ENCODE measurements at regions not wholly inside any gene's neighbourhood (a gene's known extent, or its start where the extent isn't known, plus 50 kb on each side); places are given as distances from the start of the nearest gene placed in this dataset.

DNA sequence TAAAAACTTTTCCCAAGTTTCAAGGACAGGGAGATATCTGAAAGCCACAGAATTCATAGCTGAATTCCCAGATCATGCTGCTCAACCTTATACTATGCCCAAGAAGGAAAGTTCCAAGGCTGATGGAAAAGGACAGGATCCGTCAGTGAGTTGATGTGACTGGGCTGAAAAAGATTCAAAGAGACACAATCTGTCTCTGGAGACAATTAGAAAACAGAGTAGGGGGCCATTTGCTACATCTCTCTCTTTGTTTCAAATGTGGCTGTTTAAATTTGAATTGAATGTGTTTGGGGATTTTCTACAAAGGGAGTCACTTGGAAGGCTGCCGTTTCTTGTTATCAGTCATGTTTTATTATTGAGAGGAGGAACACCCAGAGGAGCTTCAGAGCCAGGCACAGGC is 292.6 kb downstream of the NUF2 start:
- no peak overlapping the region for H2BK5ac ChIP-seq (ENCODE audit: low read depth, low read length, poor library complexity, severe bottlenecking)
- H3K9ac ChIP-seq (ENCODE audit: low read length) = no peak overlapping the region
- H3K4ac ChIP-seq (ENCODE audit: low read depth in 1 of 2, low read length in 2 of 2) = no peak overlapping the region
- H2AK5ac ChIP-seq (ENCODE audit: low read length, severe bottlenecking) = no peak overlapping the region
- H3K14ac ChIP-seq (ENCODE audit: low read length in 2 of 2) = no peak overlapping the region
- no peaks in the 10 kb centered on the region for H3K36me3 ChIP-seq (ENCODE audit: control insufficient read depth in 1 of 2, insufficient read depth in 2 of 2, low read depth in 1 of 2, low read length in 2 of 2)
- H3K18ac ChIP-seq (ENCODE audit: low read depth in 1 of 2, low read length in 2 of 2) = no peak overlapping the region
- no peaks in the 10 kb centered on the region for H3K79me1 ChIP-seq (replicated peaks; ENCODE audit: low read length, poor library complexity, severe bottlenecking)
- H3K4me2 ChIP-seq (ENCODE audit: low read length, poor library complexity, severe bottlenecking) = no peak overlapping the region
- H4K8ac ChIP-seq (ENCODE audit: low read length) = no peak overlapping the region
- H3K9me3 ChIP-seq (ENCODE audit: control insufficient read depth, low read length) = peaks cover 2% of the 10 kb centered on the region
- H3K4me1 ChIP-seq (ENCODE audit: control insufficient read depth, insufficient read depth, low read depth, low read length) = no peaks in the 10 kb centered on the region
- H2BK12ac ChIP-seq (ENCODE audit: low read length in 2 of 2) = no peak overlapping the region
- no peak overlapping the region for H3K27ac ChIP-seq (ENCODE audit: low read length, poor library complexity, severe bottlenecking)
- no peak for DNase-seq
- no peak overlapping the region for H2BK120ac ChIP-seq (ENCODE audit: low read depth, low read length)
- H3K27me3 ChIP-seq (ENCODE audit: control insufficient read depth in 1 of 2, insufficient read depth in 1 of 2, low read length in 2 of 2) = no peaks in the 10 kb centered on the region
- no peak overlapping the region for H3K23ac ChIP-seq (ENCODE audit: low read length in 2 of 2)
- no peak overlapping the region for H2AFZ ChIP-seq (ENCODE audit: low read depth, low read length)
- no peak overlapping the region for H3K4me3 ChIP-seq (ENCODE audit: insufficient read depth in 1 of 2, low read depth in 1 of 2, low read length in 2 of 2)
- 70% methylated on average over 2 of the region's 2 CpGs for WGBS
- no peak overlapping the region for H4K91ac ChIP-seq (ENCODE audit: low read length)
- no peak overlapping the region for H2BK15ac ChIP-seq (ENCODE audit: low read depth, poor library complexity, severe bottlenecking)

DNA sequence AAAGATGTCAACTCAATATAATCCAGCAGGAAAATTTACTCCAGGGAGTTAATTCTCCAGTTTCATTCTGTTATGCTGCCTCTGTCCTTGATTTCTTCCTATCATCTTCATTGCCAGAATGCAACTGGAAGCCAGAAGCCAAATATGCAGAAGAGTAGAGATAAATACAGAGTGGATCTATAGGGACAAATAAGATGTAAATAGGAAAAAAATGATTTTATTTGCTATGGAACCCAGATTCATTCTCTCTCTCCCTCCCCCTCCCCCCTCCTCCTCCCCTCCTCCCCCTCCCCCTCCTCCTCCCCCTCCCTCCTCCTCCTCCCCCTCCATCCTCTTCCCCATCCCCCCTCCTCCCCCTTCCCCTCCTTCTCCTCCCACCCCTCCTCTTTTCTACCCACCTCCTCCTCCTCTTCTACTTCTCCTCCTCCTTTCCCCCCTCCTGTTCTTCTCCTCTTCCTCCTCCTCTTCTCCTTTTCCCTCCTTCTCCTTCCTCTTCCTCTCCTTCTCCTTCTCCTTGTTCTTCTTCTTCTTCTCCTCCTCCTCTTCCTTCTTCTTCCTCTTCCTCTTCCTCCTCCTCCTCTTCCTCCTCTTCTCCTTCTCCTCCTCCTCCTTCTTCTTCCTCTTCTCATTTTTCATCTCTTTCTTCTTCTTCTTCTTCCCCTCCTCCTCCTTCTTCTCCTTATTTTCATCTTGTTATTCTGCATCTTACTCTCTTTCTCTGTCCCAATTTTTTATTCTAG is 306.4 kb downstream of the NUF2 start:
- DNase-seq = no peak
- Histone ChIP-seq H2BK5ac (ENCODE audit: low read depth, low read length, poor library complexity, severe bottlenecking) (no peak overlapping the region), H2AK5ac (ENCODE audit: low read length, severe bottlenecking) (no peak overlapping the region), H3K79me1 (replicated peaks; ENCODE audit: low read length, poor library complexity, severe bottlenecking) (no peaks in the 10 kb centered on the region), H2BK12ac (ENCODE audit: low read length in 2 of 2) (no peak overlapping the region), H3K14ac (ENCODE audit: low read length in 2 of 2) (no peak overlapping the region), H2AFZ (ENCODE audit: low read depth, low read length) (no peak overlapping the region), H3K4me1 (ENCODE audit: control insufficient read depth, insufficient read depth, low read depth, low read length) (no peaks in the 10 kb centered on the region), H3K18ac (ENCODE audit: low read depth in 1 of 2, low read length in 2 of 2) (no peak overlapping the region), H2BK15ac (ENCODE audit: low read depth, poor library complexity, severe bottlenecking) (no peak overlapping the region), H3K36me3 (ENCODE audit: control insufficient read depth in 1 of 2, insufficient read depth in 2 of 2, low read depth in 1 of 2, low read length in 2 of 2) (no peaks in the 10 kb centered on the region), H2BK120ac (ENCODE audit: low read depth, low read length) (no peak overlapping the region), H3K4me3 (ENCODE audit: insufficient read depth in 1 of 2, low read depth in 1 of 2, low read length in 2 of 2) (no peak overlapping the region), H4K8ac (ENCODE audit: low read length) (no peak overlapping the region), H3K27ac (ENCODE audit: low read length, poor library complexity, severe bottlenecking) (no peak overlapping the region), H3K27me3 (ENCODE audit: control insufficient read depth in 1 of 2, insufficient read depth in 1 of 2, low read length in 2 of 2) (no peaks in the 10 kb centered on the region), H3K9ac (ENCODE audit: low read length) (no peak overlapping the region), H3K9me3 (ENCODE audit: control insufficient read depth, low read length) (peaks cover 16% of the 10 kb centered on the region), H3K23ac (ENCODE audit: low read length in 2 of 2) (no peak overlapping the region), H3K4ac (ENCODE audit: low read depth in 1 of 2, low read length in 2 of 2) (no peak overlapping the region), H4K91ac (ENCODE audit: low read length) (no peak overlapping the region), H3K4me2 (ENCODE audit: low read length, poor library complexity, severe bottlenecking) (no peak overlapping the region)

DNA sequence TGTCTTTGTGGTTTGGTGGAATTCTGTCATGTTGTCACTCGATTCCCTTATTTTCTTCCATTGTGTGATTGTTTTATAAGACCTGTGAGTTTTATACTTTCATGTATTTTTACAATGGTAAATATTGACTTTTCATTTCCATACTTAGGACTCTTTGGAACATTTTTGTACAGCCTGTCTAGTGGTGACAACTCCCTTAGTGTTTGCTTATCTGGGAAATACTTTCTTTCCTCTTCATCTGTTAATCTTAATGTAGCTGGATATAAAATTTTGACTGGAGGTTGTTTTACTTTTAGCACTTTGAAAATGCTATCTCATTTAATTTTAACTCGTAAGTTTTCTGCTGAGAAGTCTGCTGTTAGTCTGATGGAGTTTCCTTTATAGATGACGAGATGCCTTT is 310.5 kb downstream of the NUF2 start:
- no peak overlapping the region for H3K4me3 ChIP-seq (ENCODE audit: insufficient read depth in 1 of 2, low read depth in 1 of 2, low read length in 2 of 2)
- no peaks in the 10 kb centered on the region for H3K27me3 ChIP-seq (ENCODE audit: control insufficient read depth in 1 of 2, insufficient read depth in 1 of 2, low read length in 2 of 2)
- peaks cover 22% of the 10 kb centered on the region for H3K9me3 ChIP-seq (ENCODE audit: control insufficient read depth, low read length)
- no peak overlapping the region for H3K18ac ChIP-seq (ENCODE audit: low read depth in 1 of 2, low read length in 2 of 2)
- no peak overlapping the region for H2AK5ac ChIP-seq (ENCODE audit: low read length, severe bottlenecking)
- H2BK120ac ChIP-seq (ENCODE audit: low read depth, low read length) = no peak overlapping the region
- H3K79me1 ChIP-seq (replicated peaks; ENCODE audit: low read length, poor library complexity, severe bottlenecking) = no peaks in the 10 kb centered on the region
- H2BK15ac ChIP-seq (ENCODE audit: low read depth, poor library complexity, severe bottlenecking) = no peak overlapping the region
- no peak overlapping the region for H4K8ac ChIP-seq (ENCODE audit: low read length)
- no peak overlapping the region for H2AFZ ChIP-seq (ENCODE audit: low read depth, low read length)
- H3K23ac ChIP-seq (ENCODE audit: low read length in 2 of 2) = no peak overlapping the region
- H2BK12ac ChIP-seq (ENCODE audit: low read length in 2 of 2) = no peak overlapping the region
- H3K14ac ChIP-seq (ENCODE audit: low read length in 2 of 2) = no peak overlapping the region
- H3K4me1 ChIP-seq (ENCODE audit: control insufficient read depth, insufficient read depth, low read depth, low read length) = no peaks in the 10 kb centered on the region
- no peak overlapping the region for H3K9ac ChIP-seq (ENCODE audit: low read length)
- H3K4ac ChIP-seq (ENCODE audit: low read depth in 1 of 2, low read length in 2 of 2) = no peak overlapping the region
- no peak overlapping the region for H2BK5ac ChIP-seq (ENCODE audit: low read depth, low read length, poor library complexity, severe bottlenecking)
- WGBS = 71% methylated on average over 2 of the region's 3 CpGs
- no peak overlapping the region for H3K27ac ChIP-seq (ENCODE audit: low read length, poor library complexity, severe bottlenecking)
- no peaks in the 10 kb centered on the region for H3K36me3 ChIP-seq (ENCODE audit: control insufficient read depth in 1 of 2, insufficient read depth in 2 of 2, low read depth in 1 of 2, low read length in 2 of 2)
- H3K4me2 ChIP-seq (ENCODE audit: low read length, poor library complexity, severe bottlenecking) = no peak overlapping the region
- H4K91ac ChIP-seq (ENCODE audit: low read length) = no peak overlapping the region
- no peak for DNase-seq

DNA sequence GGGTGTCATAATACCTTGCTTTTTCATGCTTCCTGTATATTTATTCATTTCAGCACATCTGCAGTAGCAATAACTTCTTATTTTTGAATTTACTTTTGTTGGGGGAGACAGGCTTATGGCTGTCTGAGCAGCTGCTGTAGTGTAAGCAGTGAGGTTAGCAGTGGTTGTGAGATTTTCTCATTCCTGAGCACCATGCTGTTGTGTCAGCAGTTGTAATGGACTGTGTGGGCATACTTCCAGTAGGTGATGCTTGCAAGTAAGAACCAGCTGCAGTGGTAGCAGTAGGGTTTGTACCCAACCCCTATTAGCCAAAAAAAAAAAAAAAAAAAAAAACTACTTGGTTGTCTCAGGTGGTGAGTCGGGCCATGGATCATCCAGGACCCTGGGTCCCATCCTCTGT is 311.6 kb downstream of the NUF2 start:
- no peaks in the 10 kb centered on the region for H3K36me3 ChIP-seq (ENCODE audit: control insufficient read depth in 1 of 2, insufficient read depth in 2 of 2, low read depth in 1 of 2, low read length in 2 of 2)
- no peak overlapping the region for H4K8ac ChIP-seq (ENCODE audit: low read length)
- H3K4me3 ChIP-seq (ENCODE audit: insufficient read depth in 1 of 2, low read depth in 1 of 2, low read length in 2 of 2) = no peak overlapping the region
- H3K9ac ChIP-seq (ENCODE audit: low read length) = no peak overlapping the region
- H3K4me1 ChIP-seq (ENCODE audit: control insufficient read depth, insufficient read depth, low read depth, low read length) = no peaks in the 10 kb centered on the region
- H3K14ac ChIP-seq (ENCODE audit: low read length in 2 of 2) = no peak overlapping the region
- no peak overlapping the region for H2BK5ac ChIP-seq (ENCODE audit: low read depth, low read length, poor library complexity, severe bottlenecking)
- H3K27me3 ChIP-seq (ENCODE audit: control insufficient read depth in 1 of 2, insufficient read depth in 1 of 2, low read length in 2 of 2) = no peaks in the 10 kb centered on the region
- H3K79me1 ChIP-seq (replicated peaks; ENCODE audit: low read length, poor library complexity, severe bottlenecking) = no peaks in the 10 kb centered on the region
- H2AFZ ChIP-seq (ENCODE audit: low read depth, low read length) = no peak overlapping the region
- no peak overlapping the region for H2BK15ac ChIP-seq (ENCODE audit: low read depth, poor library complexity, severe bottlenecking)
- H3K4me2 ChIP-seq (ENCODE audit: low read length, poor library complexity, severe bottlenecking) = no peak overlapping the region
- H3K9me3 ChIP-seq (ENCODE audit: control insufficient read depth, low read length) = peaks cover 22% of the 10 kb centered on the region
- H2BK12ac ChIP-seq (ENCODE audit: low read length in 2 of 2) = no peak overlapping the region
- DNase-seq = no peak
- no peak overlapping the region for H3K18ac ChIP-seq (ENCODE audit: low read depth in 1 of 2, low read length in 2 of 2)
- no peak overlapping the region for H3K4ac ChIP-seq (ENCODE audit: low read depth in 1 of 2, low read length in 2 of 2)
- no peak overlapping the region for H4K91ac ChIP-seq (ENCODE audit: low read length)
- H2BK120ac ChIP-seq (ENCODE audit: low read depth, low read length) = no peak overlapping the region
- 86% methylated on average over 1 of the region's 1 CpG for WGBS
- no peak overlapping the region for H2AK5ac ChIP-seq (ENCODE audit: low read length, severe bottlenecking)
- H3K27ac ChIP-seq (ENCODE audit: low read length, poor library complexity, severe bottlenecking) = no peak overlapping the region
- no peak overlapping the region for H3K23ac ChIP-seq (ENCODE audit: low read length in 2 of 2)

Data from mesenchymal stem cell (in vitro differentiated cells and primary cell).